RWPE2 (cell line): ENCODE measurements at regions not wholly inside any gene's neighbourhood (a gene's known extent, or its start where the extent isn't known, plus 50 kb on each side); places are given as distances from the start of the nearest gene placed in this dataset.

Experiments
- ATAC-seq: fragments of 200-7000 bp; cut with Tn5 transposase; 3 replicates; pipeline ENCODE4 v1.9.1; 2021; ENCODE audit warnings: low read depth
- DNase-seq: peaks from one replicate; pipeline ENCODE4 v3.0.0-alpha.2; 2020; ENCODE audit warnings: low spot score
- H3K27ac ChIP-seq: fragments of 450-650 bp; 2 replicates; pipeline ENCODE4 v1.5.1; 2017; ENCODE audit warnings: mild to moderate bottlenecking; ENCODE audit not compliant: poor library complexity, severe bottlenecking
- H3K27me3 ChIP-seq: fragments of 250-450 bp; sonication (Bioruptor Pico); 2 replicates; pipeline ENCODE4 v1.5.1; 2021; ENCODE audit warnings: mild to moderate bottlenecking, moderate library complexity; ENCODE audit not compliant: insufficient read depth, poor library complexity, severe bottlenecking
- H3K36me3 ChIP-seq: fragments of 250-450 bp; sonication (Bioruptor Pico); 2 replicates; pipeline ENCODE4 v1.5.1; 2020; ENCODE audit warnings: low read depth, mild to moderate bottlenecking, moderate library complexity
- H3K4me1 ChIP-seq: fragments of 250-450 bp; sonication (Bioruptor Pico); 2 replicates; pipeline ENCODE4 v1.5.1; 2021; ENCODE audit warnings: mild to moderate bottlenecking, moderate library complexity; ENCODE audit not compliant: insufficient read depth, poor library complexity, severe bottlenecking
- H3K4me3 ChIP-seq: fragments of 250-450 bp; sonication (Bioruptor Pico); 2 replicates; pipeline ENCODE4 v1.5.1; 2021; ENCODE audit warnings: mild to moderate bottlenecking, moderate library complexity; ENCODE audit not compliant: severe bottlenecking
- H3K9me3 ChIP-seq: fragments of 250-450 bp; sonication (Bioruptor Pico); 2 replicates; pipeline ENCODE4 v1.5.1; 2021; ENCODE audit warnings: mild to moderate bottlenecking, moderate library complexity; ENCODE audit not compliant: severe bottlenecking
- TF ChIP-seq, protein P1 (sequence below): fragments of 450-650 bp; IDR thresholded peaks from one replicate; pipeline ENCODE4 v1.5.1; 2017; ENCODE audit warnings: mild to moderate bottlenecking, moderate library complexity; ENCODE audit not compliant: poor library complexity, severe bottlenecking

DNA sequence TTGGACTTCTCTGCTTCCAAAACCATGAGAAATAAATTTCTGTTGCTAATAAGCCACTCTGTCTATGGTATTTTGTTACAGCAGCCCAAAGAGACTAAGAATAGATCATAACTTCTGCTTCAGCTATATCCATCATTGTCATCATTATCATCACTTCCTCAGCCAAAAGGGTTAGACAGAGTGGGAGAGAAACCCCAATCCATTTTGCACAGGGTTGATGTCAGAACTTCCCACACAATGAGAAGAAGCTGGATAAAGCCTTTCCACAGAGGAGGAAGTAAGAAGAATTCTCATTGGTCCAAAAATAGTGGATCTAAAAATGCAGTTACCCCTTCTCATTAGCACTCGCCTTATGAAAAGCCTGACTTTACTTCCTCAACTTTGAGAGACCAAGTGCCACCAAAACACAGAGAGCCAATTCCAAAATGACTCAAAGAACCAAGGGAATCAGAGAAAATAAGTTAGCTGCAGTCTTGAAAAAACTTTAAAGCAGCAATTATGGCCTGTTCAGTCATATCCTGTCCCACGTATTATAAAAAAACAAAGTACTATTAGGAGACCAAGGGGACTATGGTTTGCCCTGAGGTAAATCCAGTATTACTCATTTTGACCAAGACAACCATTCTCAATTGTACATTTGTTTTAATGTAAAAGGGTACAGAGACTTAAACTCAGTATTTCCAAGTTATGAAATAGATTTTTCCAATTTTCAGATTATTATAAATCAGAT lies 80.2 kb downstream of the WNT5A start:
- peak; percentile 44; the same call in 1 of the 3 replicates for ATAC-seq

DNA sequence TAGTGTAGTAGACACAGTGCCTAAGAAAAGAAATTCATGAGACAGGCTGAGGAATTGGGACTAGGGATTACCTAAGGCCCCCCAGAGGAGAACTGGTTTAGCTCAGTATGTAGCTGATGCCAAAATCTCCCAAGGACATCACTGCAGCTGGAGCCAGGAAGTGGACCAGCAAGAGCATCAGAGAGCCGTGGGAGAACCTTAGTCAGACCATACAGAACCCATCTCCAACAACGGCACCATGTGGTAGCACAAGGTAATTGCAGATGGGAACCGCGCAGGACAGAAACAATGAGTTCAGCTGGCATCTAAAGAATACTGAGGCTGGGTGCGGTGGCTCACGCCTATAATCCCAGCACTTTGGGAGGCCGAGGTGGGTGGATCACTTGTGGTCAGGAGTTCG lies 81.7 kb downstream of the WNT5A start:
- H3K9me3 ChIP-seq: no peaks in the 10 kb centered on the region
- no peaks in the 10 kb centered on the region for H3K27me3 ChIP-seq
- H3K36me3 ChIP-seq: no peaks in the 10 kb centered on the region
- TF ChIP-seq, protein P1, sequence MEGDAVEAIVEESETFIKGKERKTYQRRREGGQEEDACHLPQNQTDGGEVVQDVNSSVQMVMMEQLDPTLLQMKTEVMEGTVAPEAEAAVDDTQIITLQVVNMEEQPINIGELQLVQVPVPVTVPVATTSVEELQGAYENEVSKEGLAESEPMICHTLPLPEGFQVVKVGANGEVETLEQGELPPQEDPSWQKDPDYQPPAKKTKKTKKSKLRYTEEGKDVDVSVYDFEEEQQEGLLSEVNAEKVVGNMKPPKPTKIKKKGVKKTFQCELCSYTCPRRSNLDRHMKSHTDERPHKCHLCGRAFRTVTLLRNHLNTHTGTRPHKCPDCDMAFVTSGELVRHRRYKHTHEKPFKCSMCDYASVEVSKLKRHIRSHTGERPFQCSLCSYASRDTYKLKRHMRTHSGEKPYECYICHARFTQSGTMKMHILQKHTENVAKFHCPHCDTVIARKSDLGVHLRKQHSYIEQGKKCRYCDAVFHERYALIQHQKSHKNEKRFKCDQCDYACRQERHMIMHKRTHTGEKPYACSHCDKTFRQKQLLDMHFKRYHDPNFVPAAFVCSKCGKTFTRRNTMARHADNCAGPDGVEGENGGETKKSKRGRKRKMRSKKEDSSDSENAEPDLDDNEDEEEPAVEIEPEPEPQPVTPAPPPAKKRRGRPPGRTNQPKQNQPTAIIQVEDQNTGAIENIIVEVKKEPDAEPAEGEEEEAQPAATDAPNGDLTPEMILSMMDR: peak; percentile 27
- no peak overlapping the region for H3K27ac ChIP-seq
- H3K4me1 ChIP-seq: no peaks in the 10 kb centered on the region
- ATAC-seq (no peak), DNase-seq (no peak)
- H3K4me3 ChIP-seq: no peak overlapping the region

More for the DNA sequence above, 80.2 kb downstream of the WNT5A start:
- TF ChIP-seq, protein P1: no peak
- H3K27ac ChIP-seq: peak overlapping the region; percentile 34
- no peak overlapping the region for H3K4me3 ChIP-seq
- DNase-seq: no peak
- H3K36me3 ChIP-seq: no peaks in the 10 kb centered on the region
- H3K27me3 ChIP-seq: no peaks in the 10 kb centered on the region
- H3K9me3 ChIP-seq: no peaks in the 10 kb centered on the region
- no peaks in the 10 kb centered on the region for H3K4me1 ChIP-seq

DNA sequence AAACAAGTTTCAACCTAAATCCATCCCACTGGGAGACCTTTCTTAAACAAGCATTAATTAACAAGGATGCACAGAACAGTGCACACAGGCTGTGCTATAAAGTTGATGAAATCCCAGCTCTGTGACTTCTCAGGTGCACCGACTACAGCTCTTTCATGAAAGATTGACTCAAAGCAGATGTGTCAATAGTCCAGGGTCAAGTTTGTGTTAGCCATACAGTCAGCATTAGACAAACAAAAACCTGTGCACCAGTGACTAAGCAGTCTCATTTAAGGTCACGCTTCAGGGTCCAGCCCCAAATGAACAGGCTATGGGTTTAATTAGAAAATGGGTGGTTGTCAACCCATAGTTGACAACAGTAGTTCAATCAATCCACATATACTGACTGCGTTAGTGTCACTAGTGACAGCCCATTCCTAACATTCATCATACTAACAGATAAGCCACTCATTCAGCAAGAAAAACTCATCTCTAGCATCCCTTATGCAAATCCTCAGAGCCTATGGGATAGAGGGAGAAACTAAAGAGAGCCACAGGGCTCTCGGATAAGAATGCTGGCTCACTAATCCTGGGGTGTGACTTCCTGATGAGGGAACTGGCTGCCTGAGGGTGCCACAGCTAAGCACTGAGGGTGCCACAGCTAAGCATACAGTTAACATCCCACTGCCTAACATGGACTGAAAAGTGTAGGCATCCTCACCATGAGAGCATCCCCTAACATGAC lies 84.1 kb downstream of the WNT5A start:
- H3K9me3 ChIP-seq: no peaks in the 10 kb centered on the region
- TF ChIP-seq, protein P1: no peak
- peak; percentile 85 for ATAC-seq
- H3K27ac ChIP-seq: no peak overlapping the region
- peaks cover 5% of the 10 kb centered on the region for H3K27me3 ChIP-seq
- no peak for DNase-seq
- no peaks in the 10 kb centered on the region for H3K36me3 ChIP-seq
- no peak overlapping the region for H3K4me3 ChIP-seq
- H3K4me1 ChIP-seq: no peaks in the 10 kb centered on the region

DNA sequence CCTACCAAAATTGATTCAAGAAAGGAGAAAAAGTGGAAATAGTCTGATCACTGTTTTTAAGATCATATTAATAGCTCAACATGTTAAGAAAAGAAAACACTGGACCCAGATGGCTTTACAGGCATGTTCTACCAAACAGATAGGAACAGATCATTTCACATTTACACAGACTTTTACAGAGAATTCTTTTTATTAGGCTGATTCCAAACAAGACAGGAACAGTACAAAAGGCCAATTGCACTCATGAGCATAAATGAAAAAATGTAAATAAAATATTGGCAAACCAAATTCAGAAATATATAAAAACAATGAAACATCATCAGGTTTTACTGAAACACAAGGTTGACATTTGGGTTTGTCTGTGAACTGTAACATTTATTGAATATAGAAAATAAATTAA lies 106.5 kb downstream of the WNT5A start:
- H3K9me3 ChIP-seq: no peaks in the 10 kb centered on the region
- ATAC-seq (no peak), DNase-seq (no peak)
- H3K4me1 ChIP-seq: no peaks in the 10 kb centered on the region
- H3K27ac ChIP-seq: no peak overlapping the region
- H3K4me3 ChIP-seq: no peak overlapping the region
- peaks cover 15% of the 10 kb centered on the region for H3K27me3 ChIP-seq
- TF ChIP-seq, protein P1: no peak
- H3K36me3 ChIP-seq: no peaks in the 10 kb centered on the region
